ENCODE measurements at regions not wholly inside any gene's neighbourhood (a gene's known extent, or its start where the extent isn't known, plus 50 kb on each side); places are given as distances from the start of the nearest gene placed in this dataset.

- DNase-seq (ENCODE audit: low spot score) (no peak), ATAC-seq (no peak)
- no peaks in the 10 kb centered on the region for H3K36me3 Mint-ChIP-seq
- no peak overlapping the region for H3K27ac Mint-ChIP-seq
- peaks cover 6% of the 10 kb centered on the region for H3K9me3 Mint-ChIP-seq
- no peaks in the 10 kb centered on the region for H3K4me1 Mint-ChIP-seq (ENCODE audit: low read depth in 2 of 2)
- no peak overlapping the region for H3K4me3 Mint-ChIP-seq
- H3K27me3 Mint-ChIP-seq = no peaks in the 10 kb centered on the region
These were observed 688.1 kb downstream of the ZNF385D start for GRCh38 chr3:21062831-21063294.

GRCh38 chr3:21059404-21059803 is 691.6 kb downstream of the ZNF385D start:
- ATAC-seq (no peak), DNase-seq (ENCODE audit: low spot score) (no peak)
- no peak overlapping the region for H3K4me3 Mint-ChIP-seq
- H3K9me3 Mint-ChIP-seq = peaks cover 11% of the 10 kb centered on the region
- no peaks in the 10 kb centered on the region for H3K27me3 Mint-ChIP-seq
- no peaks in the 10 kb centered on the region for H3K36me3 Mint-ChIP-seq
- no peaks in the 10 kb centered on the region for H3K4me1 Mint-ChIP-seq (ENCODE audit: low read depth in 2 of 2)
- H3K27ac Mint-ChIP-seq = no peak overlapping the region

- no peak for ATAC-seq
- Mint-ChIP-seq H3K27ac (no peak overlapping the region), H3K9me3 (peaks cover 17% of the 10 kb centered on the region), H3K36me3 (no peaks in the 10 kb centered on the region), H3K27me3 (no peaks in the 10 kb centered on the region), H3K4me1 (ENCODE audit: low read depth in 2 of 2) (no peaks in the 10 kb centered on the region), H3K4me3 (no peak overlapping the region)
- no peak for DNase-seq (ENCODE audit: low spot score)
These were observed 694.7 kb downstream of the ZNF385D start for GRCh38 chr3:21056293-21056692.

DNA sequence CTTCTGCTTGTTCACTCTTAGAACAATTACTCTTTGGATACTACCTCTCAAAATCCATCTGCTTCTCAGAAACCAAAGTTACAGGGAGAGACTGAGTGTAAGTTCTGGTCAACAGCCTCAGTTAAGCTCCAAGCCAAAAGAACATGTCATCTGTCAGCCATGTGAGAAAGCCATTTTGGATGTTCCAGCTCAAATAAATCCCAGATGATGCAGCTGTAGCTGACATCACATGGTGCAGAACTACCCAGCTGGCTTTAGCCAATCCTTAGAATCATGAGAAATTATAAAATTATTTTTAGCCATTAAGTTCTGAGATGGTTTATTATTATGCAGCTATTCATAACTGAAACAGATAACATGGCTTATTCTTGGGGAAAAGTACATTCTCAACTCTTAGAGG is 696.0 kb downstream of the ZNF385D start:
- no peaks in the 10 kb centered on the region for H3K4me1 Mint-ChIP-seq (ENCODE audit: low read depth in 2 of 2)
- H3K27ac Mint-ChIP-seq = no peak overlapping the region
- no peak overlapping the region for H3K4me3 Mint-ChIP-seq
- ATAC-seq = no peak
- no peak for DNase-seq (ENCODE audit: low spot score)
- peaks cover 6% of the 10 kb centered on the region for H3K36me3 Mint-ChIP-seq
- peaks cover 21% of the 10 kb centered on the region for H3K9me3 Mint-ChIP-seq
- H3K27me3 Mint-ChIP-seq = no peaks in the 10 kb centered on the region

GRCh38 chr3:21054064-21054463 is 696.9 kb downstream of the ZNF385D start:
- Mint-ChIP-seq H3K4me3 (no peak overlapping the region), H3K9me3 (peaks cover 18% of the 10 kb centered on the region), H3K27me3 (no peaks in the 10 kb centered on the region), H3K27ac (no peak overlapping the region), H3K36me3 (peaks cover 6% of the 10 kb centered on the region), H3K4me1 (ENCODE audit: low read depth in 2 of 2) (no peaks in the 10 kb centered on the region)
- DNase-seq (ENCODE audit: low spot score) (no peak), ATAC-seq (no peak)

DNA sequence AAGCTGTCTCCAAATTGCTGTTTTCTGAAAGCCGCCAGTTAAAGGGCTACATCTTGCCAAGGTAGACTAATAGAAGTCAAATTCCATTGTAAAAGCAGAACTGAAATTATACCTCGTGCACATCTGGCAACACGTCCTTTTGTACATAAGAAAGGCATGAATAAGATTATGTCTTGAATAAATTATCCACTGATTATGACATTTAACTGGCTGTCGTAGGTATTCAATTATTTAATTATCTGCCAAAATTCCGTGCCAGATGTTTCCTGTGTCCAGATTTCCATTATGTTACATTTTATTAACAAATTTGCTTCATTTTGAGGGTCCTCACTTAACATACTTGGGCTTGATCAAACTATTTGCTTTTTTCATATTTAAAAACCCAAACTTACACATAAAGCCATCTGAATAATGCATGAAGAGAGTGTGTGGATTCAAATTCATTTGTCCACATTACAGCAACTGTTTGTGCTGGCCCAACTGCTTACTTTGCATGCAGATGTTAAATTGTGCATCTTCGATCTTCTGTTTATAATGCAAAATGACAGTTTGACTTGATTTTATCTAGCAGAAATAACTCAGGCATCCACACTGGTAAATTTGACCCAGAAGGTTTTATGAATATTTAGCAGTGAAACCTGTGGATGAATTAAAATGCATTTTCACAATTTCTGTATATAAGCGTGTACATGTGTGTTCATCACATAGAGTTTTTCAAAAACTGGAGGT is 701.5 kb downstream of the ZNF385D start:
- H3K4me3 Mint-ChIP-seq = no peak overlapping the region
- peaks cover 6% of the 10 kb centered on the region for H3K36me3 Mint-ChIP-seq
- H3K4me1 Mint-ChIP-seq (ENCODE audit: low read depth in 2 of 2) = no peaks in the 10 kb centered on the region
- H3K9me3 Mint-ChIP-seq = peaks cover 15% of the 10 kb centered on the region
- ATAC-seq (no peak), DNase-seq (ENCODE audit: low spot score) (no peak)
- no peak overlapping the region for H3K27ac Mint-ChIP-seq
- H3K27me3 Mint-ChIP-seq = no peaks in the 10 kb centered on the region

- DNase-seq (ENCODE audit: low spot score) (no peak), ATAC-seq (no peak)
- Mint-ChIP-seq H3K9me3 (peaks cover 25% of the 10 kb centered on the region), H3K4me1 (ENCODE audit: low read depth in 2 of 2) (no peaks in the 10 kb centered on the region), H3K4me3 (no peak overlapping the region), H3K27me3 (no peaks in the 10 kb centered on the region), H3K27ac (no peak overlapping the region), H3K36me3 (no peaks in the 10 kb centered on the region)
These were observed 707.9 kb downstream of the ZNF385D start for GRCh38 chr3:21043139-21043538.

- Mint-ChIP-seq H3K4me3 (no peak overlapping the region), H3K27ac (no peak overlapping the region), H3K27me3 (no peaks in the 10 kb centered on the region), H3K4me1 (ENCODE audit: low read depth in 2 of 2) (no peaks in the 10 kb centered on the region), H3K9me3 (peaks cover 30% of the 10 kb centered on the region), H3K36me3 (no peaks in the 10 kb centered on the region)
- ATAC-seq (no peak), DNase-seq (ENCODE audit: low spot score) (no peak)
These were observed 708.8 kb downstream of the ZNF385D start for GRCh38 chr3:21042184-21042583.

DNA sequence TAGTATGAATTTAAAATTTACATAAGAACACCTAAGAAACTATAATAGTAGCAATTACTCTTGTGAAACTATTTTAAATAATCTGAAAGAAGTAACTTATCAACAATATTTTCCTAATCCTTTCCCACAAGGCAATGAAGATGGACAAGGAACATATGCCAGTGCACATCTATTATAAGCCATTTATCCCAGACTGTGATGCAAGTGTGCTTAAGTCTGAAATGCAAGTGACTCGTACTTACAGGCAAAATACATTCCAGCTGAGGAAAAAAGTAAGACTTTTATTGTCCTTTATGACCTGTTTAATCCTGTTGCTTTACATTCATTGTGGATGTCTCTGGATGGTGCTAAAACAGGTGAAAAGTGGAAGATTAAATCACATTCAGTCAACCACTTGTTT is 709.4 kb downstream of the ZNF385D start:
- ATAC-seq (no peak), DNase-seq (ENCODE audit: low spot score) (no peak)
- H3K4me1 Mint-ChIP-seq (ENCODE audit: low read depth in 2 of 2) = no peaks in the 10 kb centered on the region
- H3K9me3 Mint-ChIP-seq = peaks cover 28% of the 10 kb centered on the region
- H3K27ac Mint-ChIP-seq = no peak overlapping the region
- H3K4me3 Mint-ChIP-seq = no peak overlapping the region
- no peaks in the 10 kb centered on the region for H3K36me3 Mint-ChIP-seq
- H3K27me3 Mint-ChIP-seq = no peaks in the 10 kb centered on the region

DNA sequence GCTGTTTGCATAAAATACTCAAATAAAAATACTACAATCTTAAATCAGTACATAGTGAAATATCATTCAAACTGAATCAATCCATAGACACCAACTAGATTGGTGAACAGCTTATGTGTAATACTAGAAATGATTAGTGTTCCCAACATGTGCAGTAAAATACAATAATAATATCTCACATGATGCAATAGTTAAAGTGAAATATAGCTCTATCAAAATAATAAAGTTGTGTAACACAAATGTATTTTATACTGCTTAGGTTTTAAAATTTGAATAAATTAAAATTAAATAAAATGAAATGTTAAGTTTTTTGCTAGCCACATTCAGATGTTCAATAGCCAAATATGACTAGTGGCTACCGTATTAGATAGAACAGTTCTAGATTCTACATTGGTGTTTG is 714.1 kb downstream of the ZNF385D start:
- Mint-ChIP-seq H3K27me3 (no peaks in the 10 kb centered on the region), H3K9me3 (peaks cover 22% of the 10 kb centered on the region), H3K27ac (no peak overlapping the region), H3K4me1 (ENCODE audit: low read depth in 2 of 2) (no peaks in the 10 kb centered on the region), H3K36me3 (no peaks in the 10 kb centered on the region), H3K4me3 (no peak overlapping the region)
- DNase-seq (ENCODE audit: low spot score) (no peak), ATAC-seq (no peak)

- Mint-ChIP-seq H3K4me1 (ENCODE audit: low read depth in 2 of 2) (no peaks in the 10 kb centered on the region), H3K9me3 (peaks cover 20% of the 10 kb centered on the region), H3K27ac (no peak overlapping the region), H3K4me3 (no peak overlapping the region), H3K36me3 (no peaks in the 10 kb centered on the region), H3K27me3 (no peaks in the 10 kb centered on the region)
- ATAC-seq (no peak), DNase-seq (ENCODE audit: low spot score) (no peak)
These were observed 722.6 kb downstream of the ZNF385D start for GRCh38 chr3:21028412-21028811.

DNA sequence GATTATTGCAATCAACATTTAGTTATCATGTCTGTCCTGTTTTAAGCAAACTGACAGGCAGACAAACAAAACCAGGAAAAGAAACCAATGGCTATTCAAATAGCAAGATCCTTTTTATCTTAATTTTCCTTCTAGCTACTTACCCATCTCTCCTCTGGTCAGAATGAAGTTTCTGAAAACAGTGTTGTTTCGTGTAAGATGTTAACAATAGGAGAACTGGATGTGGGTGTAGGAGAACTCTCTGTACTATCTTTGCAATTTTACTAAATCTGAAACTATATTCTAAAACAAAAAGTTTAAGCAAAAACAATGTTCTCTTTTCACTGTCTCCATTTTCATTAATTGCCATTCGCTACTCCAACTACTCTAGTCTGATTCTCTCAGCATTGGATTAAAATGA is 726.4 kb downstream of the ZNF385D start:
- H3K9me3 Mint-ChIP-seq = peaks cover 21% of the 10 kb centered on the region
- no peaks in the 10 kb centered on the region for H3K4me1 Mint-ChIP-seq (ENCODE audit: low read depth in 2 of 2)
- ATAC-seq = no peak
- H3K27ac Mint-ChIP-seq = no peak overlapping the region
- no peaks in the 10 kb centered on the region for H3K27me3 Mint-ChIP-seq
- no peak overlapping the region for H3K4me3 Mint-ChIP-seq
- no peak for DNase-seq (ENCODE audit: low spot score)
- H3K36me3 Mint-ChIP-seq = no peaks in the 10 kb centered on the region

DNA sequence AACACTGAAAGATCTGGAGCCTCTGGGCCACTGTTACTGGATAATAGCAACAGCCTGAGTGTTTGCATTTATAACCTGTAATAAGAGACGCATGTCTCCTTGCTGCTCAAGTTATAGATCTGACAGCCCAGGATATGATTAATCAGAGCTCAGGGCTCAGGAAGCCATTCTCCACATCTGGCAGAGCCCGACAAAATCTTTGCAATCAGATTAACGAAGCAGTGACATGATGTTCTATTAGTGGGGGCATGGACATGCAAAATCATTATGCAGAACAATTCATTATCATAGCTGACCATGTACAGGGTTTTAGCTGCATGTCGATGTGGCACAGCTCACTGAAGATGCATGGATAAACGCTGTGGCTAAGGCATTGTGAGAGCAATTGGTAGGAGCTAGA is 730.3 kb downstream of the ZNF385D start:
- ATAC-seq = no peak
- Mint-ChIP-seq H3K4me1 (ENCODE audit: low read depth in 2 of 2) (no peaks in the 10 kb centered on the region), H3K27me3 (no peaks in the 10 kb centered on the region), H3K27ac (no peak overlapping the region), H3K9me3 (peaks cover 22% of the 10 kb centered on the region), H3K4me3 (no peak overlapping the region), H3K36me3 (peaks cover 9% of the 10 kb centered on the region)
- no peak for DNase-seq (ENCODE audit: low spot score)

GRCh38 chr3:21020043-21020442 is 731.0 kb downstream of the ZNF385D start:
- no peaks in the 10 kb centered on the region for H3K4me1 Mint-ChIP-seq (ENCODE audit: low read depth in 2 of 2)
- ATAC-seq = no peak
- peaks cover 19% of the 10 kb centered on the region for H3K9me3 Mint-ChIP-seq
- H3K36me3 Mint-ChIP-seq = peaks cover 9% of the 10 kb centered on the region
- no peak overlapping the region for H3K4me3 Mint-ChIP-seq
- no peak overlapping the region for H3K27ac Mint-ChIP-seq
- no peak for DNase-seq (ENCODE audit: low spot score)
- H3K27me3 Mint-ChIP-seq = no peaks in the 10 kb centered on the region
